Muscle layer of duodenum (tissue), 2 donors: ENCODE measurements at regions not wholly inside any gene's neighbourhood (a gene's known extent, or its start where the extent isn't known, plus 50 kb on each side); places are given as distances from the start of the nearest gene placed in this dataset.

Source experiments
- H3K27ac ChIP-seq: one replicate; pipeline ENCODE4 v1.7.0; 2013; ENCODE audit warnings: mild to moderate bottlenecking, low read length
- H3K27me3 ChIP-seq: one replicate; pipeline ENCODE4 v1.7.0; 2013; ENCODE audit warnings: low read depth, mild to moderate bottlenecking, control low read depth, low read length
- H3K36me3 ChIP-seq, 2 donors: one replicate each; pipeline ENCODE4 v1.7.0; 2013; ENCODE audit warnings: low read length in 2 of 2, control low read depth in 1 of 2, mild to moderate bottlenecking in 1 of 2; ENCODE audit not compliant: insufficient read depth in 2 of 2, control insufficient read depth in 1 of 2
- H3K4me1 ChIP-seq, 2 donors: one replicate each; pipeline ENCODE4 v1.7.0; 2013; ENCODE audit warnings: low read length in 2 of 2, mild to moderate bottlenecking in 2 of 2, control low read depth in 1 of 2, moderate library complexity in 1 of 2; ENCODE audit not compliant: insufficient read depth in 2 of 2, control insufficient read depth in 1 of 2
- H3K4me3 ChIP-seq, 2 donors: one replicate each; pipeline ENCODE4 v1.7.0; 2013; ENCODE audit warnings: low read length in 2 of 2, low read depth in 1 of 2, mild to moderate bottlenecking in 1 of 2
- H3K9me3 ChIP-seq, 2 donors: one replicate each; pipeline ENCODE4 v1.7.0; 2013; ENCODE audit warnings: low read length in 2 of 2, control low read depth in 1 of 2, mild to moderate bottlenecking in 1 of 2; ENCODE audit not compliant: control insufficient read depth in 1 of 2
- donor health status: healthy.

GRCh38 chr9:106621313-106622163 is 241.4 kb upstream of the ZNF462 start:
- Histone ChIP-seq H3K27me3 (no peaks in the 10 kb centered on the region), H3K9me3 (no peaks in the 10 kb centered on the region), H3K4me1 (peaks cover 0 to 8% of the 10 kb centered on the region in 2 donors), H3K36me3 (no peaks in the 10 kb centered on the region), H3K27ac (no peak overlapping the region), H3K4me3 (no peak overlapping the region)

- Histone ChIP-seq H3K4me3 (no peak overlapping the region), H3K36me3 (no peaks in the 10 kb centered on the region), H3K4me1 (peaks cover 0 to 12% of the 10 kb centered on the region in 2 donors), H3K27me3 (no peaks in the 10 kb centered on the region), H3K27ac (no peak overlapping the region), H3K9me3 (no peaks in the 10 kb centered on the region)
Measured at GRCh38 chr9:106622164-106622487, 240.8 kb upstream of the ZNF462 start.

GRCh38 chr9:106623558-106623957 is 239.4 kb upstream of the ZNF462 start:
- Histone ChIP-seq H3K4me1 (peaks cover 0 to 12% of the 10 kb centered on the region in 2 donors), H3K27me3 (no peaks in the 10 kb centered on the region), H3K4me3 (no peak overlapping the region), H3K27ac (no peak overlapping the region), H3K36me3 (no peaks in the 10 kb centered on the region), H3K9me3 (no peaks in the 10 kb centered on the region)

GRCh38 chr9:106625259-106625789 is 237.6 kb upstream of the ZNF462 start:
- Histone ChIP-seq H3K27ac (no peak overlapping the region), H3K36me3 (no peaks in the 10 kb centered on the region), H3K27me3 (no peaks in the 10 kb centered on the region), H3K4me1 (peaks cover 0 to 12% of the 10 kb centered on the region in 2 donors), H3K4me3 (no peak overlapping the region), H3K9me3 (no peaks in the 10 kb centered on the region)

- Histone ChIP-seq H3K4me3 (no peak overlapping the region), H3K4me1 (peaks cover 0 to 7% of the 10 kb centered on the region in 2 donors), H3K27ac (no peak overlapping the region), H3K36me3 (no peaks in the 10 kb centered on the region), H3K9me3 (no peaks in the 10 kb centered on the region), H3K27me3 (no peaks in the 10 kb centered on the region)
Measured at GRCh38 chr9:106626936-106627335, 236.0 kb upstream of the ZNF462 start.

GRCh38 chr9:106632621-106633020 is 230.3 kb upstream of the ZNF462 start:
- no peaks in the 10 kb centered on the region for H3K4me1 ChIP-seq
- no peaks in the 10 kb centered on the region for H3K27me3 ChIP-seq
- H3K36me3 ChIP-seq = no peaks in the 10 kb centered on the region
- H3K27ac ChIP-seq = no peak overlapping the region
- H3K4me3 ChIP-seq = no peak overlapping the region
- H3K9me3 ChIP-seq = no peaks in the 10 kb centered on the region

GRCh38 chr9:106634183-106634582 is 228.8 kb upstream of the ZNF462 start:
- no peaks in the 10 kb centered on the region for H3K9me3 ChIP-seq

GRCh38 chr9:106634641-106635040 is 228.3 kb upstream of the ZNF462 start:
- H3K36me3 ChIP-seq = no peaks in the 10 kb centered on the region
- H3K4me3 ChIP-seq = no peak overlapping the region
- H3K4me1 ChIP-seq = no peaks in the 10 kb centered on the region
- no peaks in the 10 kb centered on the region for H3K9me3 ChIP-seq
- H3K27ac ChIP-seq = no peak overlapping the region
- no peaks in the 10 kb centered on the region for H3K27me3 ChIP-seq

More at GRCh38 chr9:106634183-106634582, 228.8 kb upstream of the ZNF462 start:
- Histone ChIP-seq H3K4me1 (no peaks in the 10 kb centered on the region), H3K36me3 (no peaks in the 10 kb centered on the region), H3K4me3 (no peak overlapping the region), H3K27me3 (no peaks in the 10 kb centered on the region), H3K27ac (no peak overlapping the region)

- no peak overlapping the region for H3K27ac ChIP-seq
- no peak overlapping the region for H3K4me3 ChIP-seq
- H3K4me1 ChIP-seq = no peaks in the 10 kb centered on the region
- H3K36me3 ChIP-seq = no peaks in the 10 kb centered on the region
- H3K27me3 ChIP-seq = no peaks in the 10 kb centered on the region
- no peaks in the 10 kb centered on the region for H3K9me3 ChIP-seq
Measured at GRCh38 chr9:106637486-106637885, 225.5 kb upstream of the ZNF462 start.

GRCh38 chr9:106639873-106640568 is 222.9 kb upstream of the ZNF462 start:
- H3K27ac ChIP-seq = no peak overlapping the region
- H3K36me3 ChIP-seq = no peaks in the 10 kb centered on the region
- no peak overlapping the region for H3K4me3 ChIP-seq
- no peaks in the 10 kb centered on the region for H3K27me3 ChIP-seq
- H3K9me3 ChIP-seq = no peaks in the 10 kb centered on the region
- H3K4me1 ChIP-seq = no peaks in the 10 kb centered on the region

GRCh38 chr9:106643211-106643930 is 219.6 kb upstream of the ZNF462 start:
- H3K4me1 ChIP-seq = no peaks in the 10 kb centered on the region
- H3K36me3 ChIP-seq = no peaks in the 10 kb centered on the region
- no peaks in the 10 kb centered on the region for H3K9me3 ChIP-seq
- no peak overlapping the region for H3K27ac ChIP-seq
- H3K27me3 ChIP-seq = no peaks in the 10 kb centered on the region
- no peak overlapping the region for H3K4me3 ChIP-seq
